ENCODE measurements at regions not wholly inside any gene's neighbourhood (a gene's known extent, or its start where the extent isn't known, plus 50 kb on each side); places are given as distances from the start of the nearest gene placed in this dataset.
A peak's percentile ranks its signal among the peaks of the same experiment; 100 is the strongest.

DNA sequence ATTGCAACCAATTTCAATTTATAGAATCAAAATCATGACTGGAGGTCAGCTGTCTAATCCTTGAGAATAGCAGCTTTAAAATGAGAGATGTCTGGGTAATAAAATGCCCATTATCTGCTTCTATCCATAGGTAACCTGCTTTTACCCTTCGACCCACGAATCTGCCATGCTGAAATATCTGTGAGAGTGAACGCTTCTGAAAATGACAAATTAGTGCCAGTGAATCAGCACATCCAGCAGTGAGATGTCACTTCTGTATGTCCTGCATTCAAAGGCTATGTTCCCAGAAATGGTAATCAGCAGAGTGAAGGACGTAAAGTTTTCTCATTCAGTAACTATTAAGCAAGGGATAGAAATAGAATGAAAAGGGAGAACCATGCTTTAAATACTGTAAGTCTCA is 532.4 kb upstream of the ITGA1 start:
- no peak overlapping the region for H3K4me3 ChIP-seq (ENCODE audit: low read length)
- CTCF ChIA-PET: no interaction called here
- H3K27me3 ChIP-seq (ENCODE audit: low read length): no peaks in the 10 kb centered on the region
- no TSS peak for BruUV-seq (replicated peaks)
- H3K9me2 ChIP-seq (replicated peaks; ENCODE audit: low read length): no peaks in the 10 kb centered on the region
- no peak overlapping the region for H2AFZ ChIP-seq (ENCODE audit: low read length)
- H3K9me3 ChIP-seq (ENCODE audit: low read length): no peaks in the 10 kb centered on the region
- intact Hi-C loops (cut with micrococcal nuclease): no loop called here
- no peak overlapping the region for H3K27ac ChIP-seq (ENCODE audit: low read length)
- no peaks in the 10 kb centered on the region for H3K4me1 ChIP-seq (ENCODE audit: insufficient read depth, low read length)
- H3K36me3 ChIP-seq (ENCODE audit: low read depth, low read length): no peaks in the 10 kb centered on the region
- POLR2A ChIA-PET (ENCODE audit: unreplicated experiment): no interaction called here
- H3K79me2 ChIP-seq (ENCODE audit: low read length): no peaks in the 10 kb centered on the region
- H3F3A ChIP-seq (ENCODE audit: low read length, unreplicated experiment): no peaks in the 10 kb centered on the region
- TF ChIP-seq EZH2 (IDR thresholded peaks at IDR 0.05; ENCODE audit: low read length, unreplicated experiment) (no peak), EZH2phosphoT487 (IDR thresholded peaks at IDR 0.05; ENCODE audit: borderline replicate concordance, low read length) (no peak)
- TF ChIP-seq, protein P1, sequence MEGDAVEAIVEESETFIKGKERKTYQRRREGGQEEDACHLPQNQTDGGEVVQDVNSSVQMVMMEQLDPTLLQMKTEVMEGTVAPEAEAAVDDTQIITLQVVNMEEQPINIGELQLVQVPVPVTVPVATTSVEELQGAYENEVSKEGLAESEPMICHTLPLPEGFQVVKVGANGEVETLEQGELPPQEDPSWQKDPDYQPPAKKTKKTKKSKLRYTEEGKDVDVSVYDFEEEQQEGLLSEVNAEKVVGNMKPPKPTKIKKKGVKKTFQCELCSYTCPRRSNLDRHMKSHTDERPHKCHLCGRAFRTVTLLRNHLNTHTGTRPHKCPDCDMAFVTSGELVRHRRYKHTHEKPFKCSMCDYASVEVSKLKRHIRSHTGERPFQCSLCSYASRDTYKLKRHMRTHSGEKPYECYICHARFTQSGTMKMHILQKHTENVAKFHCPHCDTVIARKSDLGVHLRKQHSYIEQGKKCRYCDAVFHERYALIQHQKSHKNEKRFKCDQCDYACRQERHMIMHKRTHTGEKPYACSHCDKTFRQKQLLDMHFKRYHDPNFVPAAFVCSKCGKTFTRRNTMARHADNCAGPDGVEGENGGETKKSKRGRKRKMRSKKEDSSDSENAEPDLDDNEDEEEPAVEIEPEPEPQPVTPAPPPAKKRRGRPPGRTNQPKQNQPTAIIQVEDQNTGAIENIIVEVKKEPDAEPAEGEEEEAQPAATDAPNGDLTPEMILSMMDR (conservative IDR thresholded peaks at IDR 0.05; ENCODE audit: low read depth, low read length): no peak
- no peak overlapping the region for H3K9ac ChIP-seq (ENCODE audit: low read length)
- DNase-seq: no peak
- no peak overlapping the region for H3K4me2 ChIP-seq (ENCODE audit: low read length)
- ATAC-seq: no peak
- H4K20me1 ChIP-seq (ENCODE audit: low read length): no peaks in the 10 kb centered on the region

DNA sequence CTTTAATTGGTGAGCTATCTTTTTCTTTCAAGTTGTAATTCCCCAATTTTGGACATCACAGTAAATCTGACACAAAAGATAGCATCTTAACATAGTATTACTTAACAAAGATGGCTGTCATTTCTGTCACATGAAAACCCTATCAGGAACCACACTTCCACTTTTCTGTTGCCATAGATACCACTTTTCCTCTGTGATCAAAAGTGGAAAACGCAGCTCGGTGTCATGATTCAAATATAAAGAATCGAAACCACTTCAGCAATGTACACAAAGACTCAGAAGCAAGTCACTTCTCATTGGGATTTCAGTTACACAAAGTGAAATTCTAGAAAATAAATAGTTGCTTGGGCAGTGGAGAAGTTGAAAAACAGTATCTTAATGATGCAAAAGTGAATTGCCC is 524.9 kb upstream of the ITGA1 start:
- POLR2A ChIA-PET (ENCODE audit: unreplicated experiment): no interaction called here
- DNase-seq (no peak), ATAC-seq (no peak)
- CTCF ChIA-PET: interaction anchor here (0.6 kb wide), 1 partner anchor 660 kb away, joined by 4 read pairs; no protein-coding TSS in a partner anchor
- Histone ChIP-seq H3K27me3 (ENCODE audit: low read length) (no peaks in the 10 kb centered on the region), H3K79me2 (ENCODE audit: low read length) (no peaks in the 10 kb centered on the region), H3K27ac (ENCODE audit: low read length) (no peak overlapping the region), H3K9ac (ENCODE audit: low read length) (no peak overlapping the region), H3K36me3 (ENCODE audit: low read depth, low read length) (no peaks in the 10 kb centered on the region), H2AFZ (ENCODE audit: low read length) (no peak overlapping the region), H3K4me1 (ENCODE audit: insufficient read depth, low read length) (no peaks in the 10 kb centered on the region), H3K9me2 (replicated peaks; ENCODE audit: low read length) (no peaks in the 10 kb centered on the region), H3K4me2 (ENCODE audit: low read length) (no peak overlapping the region), H3K4me3 (ENCODE audit: low read length) (no peak overlapping the region), H3F3A (ENCODE audit: low read length, unreplicated experiment) (no peaks in the 10 kb centered on the region), H3K9me3 (ENCODE audit: low read length) (no peaks in the 10 kb centered on the region), H4K20me1 (ENCODE audit: low read length) (no peaks in the 10 kb centered on the region)
- intact Hi-C loops (cut with micrococcal nuclease): no loop called here
- no TSS peak for BruUV-seq (replicated peaks)
- TF ChIP-seq EZH2phosphoT487 (IDR thresholded peaks at IDR 0.05; ENCODE audit: borderline replicate concordance, low read length): no peak
- TF ChIP-seq, protein P1 (conservative IDR thresholded peaks at IDR 0.05; ENCODE audit: low read depth, low read length): no peak
- TF ChIP-seq EZH2 (IDR thresholded peaks at IDR 0.05; ENCODE audit: low read length, unreplicated experiment): no peak

DNA sequence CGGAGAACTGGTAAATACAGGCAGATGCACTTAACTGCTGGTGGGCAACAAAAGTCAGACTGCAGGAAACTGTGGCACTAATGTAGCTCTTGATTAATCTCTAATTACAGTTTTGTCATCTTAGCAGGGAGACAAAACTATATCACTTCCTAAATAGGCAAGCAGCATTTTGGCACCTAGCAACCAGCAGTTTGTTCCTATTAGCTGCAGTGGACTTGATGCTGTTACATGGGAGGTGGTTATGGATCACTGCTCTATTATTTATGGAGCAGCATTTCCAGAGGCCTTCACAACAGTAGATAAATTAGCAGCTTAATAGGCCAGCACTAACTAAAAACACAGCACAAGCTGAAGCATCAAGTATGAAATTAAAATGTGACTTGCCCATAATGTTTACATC is 518.3 kb upstream of the ITGA1 start:
- Histone ChIP-seq H3K79me2 (ENCODE audit: low read length) (no peaks in the 10 kb centered on the region), H3K27ac (ENCODE audit: low read length) (no peak overlapping the region), H3K9me3 (ENCODE audit: low read length) (no peaks in the 10 kb centered on the region), H3K9ac (ENCODE audit: low read length) (no peak overlapping the region), H3K4me2 (ENCODE audit: low read length) (peak overlapping the region; percentile 37; the same call in 1 of the 2 replicates), H2AFZ (ENCODE audit: low read length) (no peak overlapping the region), H3K4me1 (ENCODE audit: insufficient read depth, low read length) (no peaks in the 10 kb centered on the region), H3K4me3 (ENCODE audit: low read length) (peak overlapping the region; percentile 24; the same call in 1 of the 2 replicates), H3K27me3 (ENCODE audit: low read length) (no peaks in the 10 kb centered on the region), H4K20me1 (ENCODE audit: low read length) (no peaks in the 10 kb centered on the region), H3K36me3 (ENCODE audit: low read depth, low read length) (no peaks in the 10 kb centered on the region), H3K9me2 (replicated peaks; ENCODE audit: low read length) (no peaks in the 10 kb centered on the region), H3F3A (ENCODE audit: low read length, unreplicated experiment) (no peaks in the 10 kb centered on the region)
- ChIA-PET POLR2A (ENCODE audit: unreplicated experiment) (no interaction called here), CTCF (no interaction called here)
- intact Hi-C loops (cut with micrococcal nuclease): no loop called here
- TF ChIP-seq, protein P1 (conservative IDR thresholded peaks at IDR 0.05; ENCODE audit: low read depth, low read length): no peak
- TF ChIP-seq EZH2phosphoT487 (IDR thresholded peaks at IDR 0.05; ENCODE audit: borderline replicate concordance, low read length) (no peak), EZH2 (IDR thresholded peaks at IDR 0.05; ENCODE audit: low read length, unreplicated experiment) (no peak)
- ATAC-seq (no peak), DNase-seq (no peak)
- BruUV-seq (replicated peaks): no TSS peak

Measured in PC-3 (cell line).